GM23338 (cell line): ENCODE measurements at regions not wholly inside any gene's neighbourhood (a gene's known extent, or its start where the extent isn't known, plus 50 kb on each side); places are given as distances from the start of the nearest gene placed in this dataset.

ENCODE experiments used
- ATAC-seq: fragments of 200-7000 bp; cut with Tn5 transposase; 3 replicates; pipeline ENCODE4 v1.9.1; 2020
- DNase-seq: peaks from one replicate; pipeline ENCODE4 v3.0.0-alpha.2; 2015; ENCODE audit warnings: low spot score
- H2AFZ ChIP-seq: fragments of 200-600 bp; sonication (generic); 2 replicates; pipeline ENCODE4 v1.8.0; 2016; ENCODE audit warnings: antibody characterized with exemption, mild to moderate bottlenecking, moderate library complexity
- H3F3A ChIP-seq: fragments of 200-600 bp; sonication (generic); replicated peaks from 2 replicates; pipeline ENCODE4 v1.8.0; 2017; ENCODE audit warnings: antibody characterized with exemption, mixed run types, low read depth
- H3K27ac ChIP-seq: fragments of 200-600 bp; sonication (generic); 2 replicates; pipeline ENCODE4 v1.6.1; 2016; ENCODE audit warnings: low read depth
- H3K27me3 ChIP-seq: fragments of 200-600 bp; sonication (generic); 2 replicates; pipeline ENCODE4 v1.8.0; 2016; ENCODE audit warnings: mild to moderate bottlenecking, mixed run types, moderate library complexity; ENCODE audit not compliant: insufficient read depth
- H3K36me3 ChIP-seq: fragments of 200-600 bp; sonication (generic); 2 replicates; pipeline ENCODE4 v1.8.0; 2016; ENCODE audit warnings: mild to moderate bottlenecking; ENCODE audit not compliant: insufficient read depth
- H3K4me1 ChIP-seq: fragments of 200-600 bp; sonication (generic); 2 replicates; pipeline ENCODE4 v1.8.0; 2016; ENCODE audit warnings: mild to moderate bottlenecking, moderate library complexity; ENCODE audit not compliant: insufficient read depth
- H3K4me2 ChIP-seq: fragments of 200-600 bp; sonication (generic); 2 replicates; pipeline ENCODE4 v1.7.1; 2017; ENCODE audit warnings: mixed run types
- H3K4me3 ChIP-seq: fragments of 200-600 bp; sonication (generic); 2 replicates; pipeline ENCODE4 v1.6.1; 2016; ENCODE audit warnings: mixed run types
- H3K79me2 ChIP-seq: fragments of 200-600 bp; sonication (generic); replicated peaks from 2 replicates; pipeline ENCODE4 v1.8.0; 2017; ENCODE audit warnings: mild to moderate bottlenecking; ENCODE audit not compliant: insufficient read depth
- H3K9me2 ChIP-seq: fragments of 200-600 bp; sonication (generic); 2 replicates; pipeline ENCODE4 v1.8.0; 2017; ENCODE audit not compliant: insufficient read depth
- H4K20me1 ChIP-seq: fragments of 200-600 bp; sonication (generic); replicated peaks from 2 replicates; pipeline ENCODE4 v1.8.0; 2017; ENCODE audit warnings: mild to moderate bottlenecking; ENCODE audit not compliant: insufficient read depth
- H3K27ac Mint-ChIP-seq: 2 replicates; pipeline ENCODE4 v1.8.0; 2020; ENCODE audit warnings: inconsistent platforms, mild to moderate bottlenecking, moderate library complexity, mixed read lengths
- H3K27me3 Mint-ChIP-seq: 3 replicates; pipeline ENCODE4 v1.8.0; 2022; ENCODE audit warnings: low read depth, mild to moderate bottlenecking, moderate library complexity, mixed read lengths, inconsistent platforms; ENCODE audit not compliant: insufficient read depth, poor library complexity
- H3K36me3 Mint-ChIP-seq: 3 replicates; pipeline ENCODE4 v1.8.0; 2021; ENCODE audit warnings: low read depth, mild to moderate bottlenecking, inconsistent platforms, moderate library complexity, mixed read lengths
- H3K4me1 Mint-ChIP-seq: 3 replicates; pipeline ENCODE4 v1.8.0; 2020; ENCODE audit warnings: mild to moderate bottlenecking, inconsistent platforms, mixed read lengths
- H3K4me3 Mint-ChIP-seq: 3 replicates; pipeline ENCODE4 v1.8.0; 2021; ENCODE audit warnings: moderate library complexity, mild to moderate bottlenecking, inconsistent platforms, mixed read lengths
- H3K9me3 Mint-ChIP-seq: 3 replicates; pipeline ENCODE4 v1.8.0; 2020; ENCODE audit warnings: moderate library complexity, mild to moderate bottlenecking, inconsistent platforms, mixed read lengths
- CREB1 ChIP-seq: fragments of 250-450 bp; sonication (Bioruptor Pico); IDR thresholded peaks from 2 replicates; pipeline ENCODE4 v1.5.0; 2020; ENCODE audit warnings: low read depth, mild to moderate bottlenecking, moderate library complexity
- ETS1 ChIP-seq: IDR thresholded peaks from 2 replicates; pipeline ENCODE4 v1.6.1; 2016; ENCODE audit warnings: antibody characterized with exemption
- EZH2 ChIP-seq: fragments of 200-600 bp; sonication (generic); IDR thresholded peaks from one replicate; pipeline ENCODE4 v1.8.0; 2017; ENCODE audit warnings: antibody characterized with exemption, mild to moderate bottlenecking, low read depth; ENCODE audit not compliant: unreplicated experiment
- EZH2phosphoT487 ChIP-seq: fragments of 200-600 bp; sonication (generic); IDR thresholded peaks from one replicate; pipeline ENCODE4 v1.8.1; 2018; ENCODE audit warnings: antibody characterized with exemption; ENCODE audit not compliant: unreplicated experiment
- JUNB ChIP-seq: IDR thresholded peaks from one replicate; pipeline ENCODE4 v1.6.1; 2016; ENCODE audit warnings: antibody characterized with exemption; ENCODE audit not compliant: unreplicated experiment
- NANOG ChIP-seq: IDR thresholded peaks from 2 replicates; pipeline ENCODE4 v1.6.1; 2016; ENCODE audit warnings: antibody characterized with exemption, borderline replicate concordance
- POLR2AphosphoS5 ChIP-seq: IDR thresholded peaks from 2 replicates; pipeline ENCODE4 v1.6.1; 2016; ENCODE audit warnings: antibody characterized with exemption, low read depth
- REST ChIP-seq: IDR thresholded peaks from one replicate; pipeline ENCODE4 v1.6.1; 2018; ENCODE audit warnings: antibody characterized with exemption; ENCODE audit not compliant: unreplicated experiment
- STAT1 ChIP-seq: IDR thresholded peaks from one replicate; pipeline ENCODE4 v1.6.1; 2016; ENCODE audit warnings: antibody characterized with exemption; ENCODE audit not compliant: unreplicated experiment
- ZNF462 ChIP-seq: fragments of 250-450 bp; sonication (Bioruptor Pico); IDR thresholded peaks from 2 replicates; pipeline ENCODE4 v1.5.0; 2020; ENCODE audit warnings: mild to moderate bottlenecking, moderate library complexity

GRCh38 chr9:2916382-2916985, 72.6 kb upstream of the PUM3 start:
- Histone ChIP-seq H3F3A (no peaks in the 10 kb centered on the region), H3K27me3 (no peaks in the 10 kb centered on the region), H3K36me3 (no peaks in the 10 kb centered on the region), H2AFZ (peak overlapping the region; percentile 66; the same call in 1 of the 2 replicates), H3K4me1 (no peaks in the 10 kb centered on the region), H4K20me1 (no peaks in the 10 kb centered on the region), H3K79me2 (no peaks in the 10 kb centered on the region), H3K27ac (no peak overlapping the region), H3K4me3 (no peak overlapping the region), H3K9me2 (no peaks in the 10 kb centered on the region), H3K4me2 (no peak overlapping the region)
- Mint-ChIP-seq H3K4me3 (no peak overlapping the region), H3K27me3 (no peaks in the 10 kb centered on the region), H3K4me1 (no peaks in the 10 kb centered on the region), H3K9me3 (no peaks in the 10 kb centered on the region), H3K36me3 (no peaks in the 10 kb centered on the region), H3K27ac (no peak overlapping the region)
- ATAC-seq = peak; percentile 54
- DNase-seq = no peak
- TF ChIP-seq EZH2phosphoT487 (no peak), POLR2AphosphoS5 (no peak), ETS1 (no peak), REST (peak; percentile 36), JUNB (no peak), EZH2 (no peak), NANOG (no peak)

GRCh38 chr9:2913026-2913425, 69.1 kb upstream of the PUM3 start:
- Histone ChIP-seq H3K79me2 (no peaks in the 10 kb centered on the region), H3K27me3 (no peaks in the 10 kb centered on the region), H2AFZ (no peak overlapping the region), H3K9me2 (no peaks in the 10 kb centered on the region), H3K4me2 (no peak overlapping the region), H3K27ac (no peak overlapping the region), H3K4me3 (no peak overlapping the region), H4K20me1 (no peaks in the 10 kb centered on the region), H3K36me3 (no peaks in the 10 kb centered on the region), H3F3A (no peaks in the 10 kb centered on the region), H3K4me1 (no peaks in the 10 kb centered on the region)
- ATAC-seq (no peak), DNase-seq (no peak)
- H3K36me3 Mint-ChIP-seq = no peaks in the 10 kb centered on the region
- H3K27me3 Mint-ChIP-seq = no peaks in the 10 kb centered on the region
- no peak overlapping the region for H3K27ac Mint-ChIP-seq
- no peak overlapping the region for H3K4me3 Mint-ChIP-seq
- H3K4me1 Mint-ChIP-seq = no peaks in the 10 kb centered on the region
- no peaks in the 10 kb centered on the region for H3K9me3 Mint-ChIP-seq
- no peak for TF ChIP-seq EZH2phosphoT487
- TF ChIP-seq JUNB = no peak
- TF ChIP-seq ZNF462 (CRISPR knock-in tag) = no peak
- no peak for TF ChIP-seq CREB1
- TF ChIP-seq ETS1 = no peak
- no peak for TF ChIP-seq NANOG
- no peak for TF ChIP-seq STAT1
